HG03469 (cell line): ENCODE measurements at regions not wholly inside any gene's neighbourhood (a gene's known extent, or its start where the extent isn't known, plus 50 kb on each side); places are given as distances from the start of the nearest gene placed in this dataset.
"Not testable (repeated sequence)": the region's sequence is repeated elsewhere in the genome, so short reads cannot be mapped to it uniquely, and the experiment has no call there.

Source experiments
- ATAC-seq: cut with Tn5 transposase; IDR thresholded peaks from one replicate; pipeline ENCODE4 v1.9.1; 2021; ENCODE audit warnings: mild to moderate bottlenecking, moderate library complexity, moderate number of reproducible peaks; ENCODE audit not compliant: unreplicated experiment

GRCh38 chr2:2586931-2587330 is 255.9 kb upstream of the MYT1L start:
- no peak for ATAC-seq

- ATAC-seq: no peak
Observed at GRCh38 chr2:2586068-2586776, 255.1 kb upstream of the MYT1L start.

GRCh38 chr2:2582998-2583545 is 252.0 kb upstream of the MYT1L start:
- ATAC-seq: no peak

- no peak for ATAC-seq
Observed at GRCh38 chr2:2581331-2582159, 250.5 kb upstream of the MYT1L start.

- ATAC-seq: not testable (repeated sequence)
Observed at GRCh38 chr2:2580841-2581240, 249.8 kb upstream of the MYT1L start.

- ATAC-seq: no peak
Observed at GRCh38 chr2:2580341-2580740, 249.3 kb upstream of the MYT1L start.

- no peak for ATAC-seq
Observed at GRCh38 chr2:2579814-2580213, 248.7 kb upstream of the MYT1L start.

GRCh38 chr2:2577407-2577831 is 246.3 kb upstream of the MYT1L start:
- no peak for ATAC-seq

- ATAC-seq: no peak
Observed at GRCh38 chr2:2575870-2576386, 244.9 kb upstream of the MYT1L start.

- ATAC-seq: no peak
Observed at GRCh38 chr2:2575181-2575577, 244.1 kb upstream of the MYT1L start.

- ATAC-seq: no peak
Observed at GRCh38 chr2:2574401-2575180, 243.5 kb upstream of the MYT1L start.

- no peak for ATAC-seq
Observed at GRCh38 chr2:2573658-2574293, 242.7 kb upstream of the MYT1L start.

- ATAC-seq: no peak
Observed at GRCh38 chr2:2573205-2573604, 242.1 kb upstream of the MYT1L start.

- ATAC-seq: no peak
Observed at GRCh38 chr2:2572393-2573204, 241.5 kb upstream of the MYT1L start.

- no peak for ATAC-seq
Observed at GRCh38 chr2:2571301-2572150, 240.5 kb upstream of the MYT1L start.

GRCh38 chr2:2570871-2571270 is 239.8 kb upstream of the MYT1L start:
- ATAC-seq: no peak

- ATAC-seq: no peak
Observed at GRCh38 chr2:2570360-2570759, 239.3 kb upstream of the MYT1L start.

GRCh38 chr2:2569836-2570235 is 238.8 kb upstream of the MYT1L start:
- ATAC-seq: no peak

GRCh38 chr2:2569306-2569705 is 238.2 kb upstream of the MYT1L start:
- no peak for ATAC-seq
